GM21423 (cell line): ENCODE measurements at regions not wholly inside any gene's neighbourhood (a gene's known extent, or its start where the extent isn't known, plus 50 kb on each side); places are given as distances from the start of the nearest gene placed in this dataset.

Experiments
- ATAC-seq: cut with Tn5 transposase; IDR thresholded peaks from one replicate; pipeline ENCODE4 v1.9.1; 2021; ENCODE audit warnings: mild to moderate bottlenecking, moderate library complexity; ENCODE audit not compliant: unreplicated experiment

DNA sequence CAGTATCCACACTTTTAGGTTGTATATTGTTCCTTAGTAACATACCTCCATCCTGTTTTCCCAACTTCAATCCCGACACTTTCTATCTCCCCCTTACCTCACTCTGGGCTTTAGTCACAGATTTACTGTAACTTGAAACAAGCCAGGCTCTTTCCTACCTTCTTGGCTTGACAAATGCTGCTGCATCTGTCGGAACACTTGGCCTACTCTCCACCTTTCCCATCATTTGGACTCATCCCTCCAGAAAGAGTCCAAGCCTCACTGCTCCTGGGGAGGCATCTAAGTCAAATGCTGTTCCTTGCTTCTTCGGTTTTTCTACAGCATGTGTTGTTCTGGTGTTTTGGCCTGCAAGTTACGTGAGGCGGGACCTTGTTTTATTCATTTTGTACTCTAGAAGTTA is 142.4 kb downstream of the DACT1 start:
- ATAC-seq, result no peak

DNA sequence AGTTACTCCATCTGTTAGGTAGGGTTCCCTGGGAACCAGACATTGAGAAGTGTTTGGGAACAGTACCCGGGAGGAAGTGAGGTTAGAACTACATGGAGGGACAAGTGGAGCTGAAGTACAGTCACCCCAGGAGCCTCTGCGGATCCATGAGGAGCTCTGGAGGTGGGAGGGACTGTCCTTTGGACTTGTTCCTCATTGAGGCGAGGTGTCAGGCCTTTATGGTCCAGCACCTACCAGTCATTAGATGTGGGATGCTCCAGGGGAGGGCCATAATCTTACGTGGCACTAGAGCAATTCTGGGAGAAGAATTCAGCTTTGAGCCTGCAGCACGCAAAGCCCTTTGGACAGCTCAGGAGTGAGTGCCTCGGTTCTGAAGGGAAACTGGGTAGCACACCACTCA is 142.8 kb downstream of the DACT1 start:
- ATAC-seq, result no peak

DNA sequence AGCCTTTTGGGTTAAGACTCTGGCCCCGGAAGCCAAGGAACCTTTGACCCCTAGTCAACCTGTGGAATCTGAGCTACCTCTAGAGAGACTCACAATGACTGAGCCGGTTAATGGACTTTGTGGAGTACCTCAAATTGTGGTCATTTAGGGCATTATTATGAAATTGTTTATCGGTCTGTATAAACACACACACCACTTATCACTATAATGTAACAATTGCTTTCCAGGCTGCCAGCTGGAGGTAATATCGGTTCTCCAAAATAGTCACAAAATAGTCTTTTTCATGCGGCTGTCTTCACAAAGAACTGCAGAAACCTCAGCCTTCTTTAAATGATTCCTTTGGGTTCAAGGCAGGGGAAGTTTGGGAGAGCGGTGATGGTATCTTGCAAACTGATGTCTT is 144.2 kb downstream of the DACT1 start:
- ATAC-seq, result no peak

DNA sequence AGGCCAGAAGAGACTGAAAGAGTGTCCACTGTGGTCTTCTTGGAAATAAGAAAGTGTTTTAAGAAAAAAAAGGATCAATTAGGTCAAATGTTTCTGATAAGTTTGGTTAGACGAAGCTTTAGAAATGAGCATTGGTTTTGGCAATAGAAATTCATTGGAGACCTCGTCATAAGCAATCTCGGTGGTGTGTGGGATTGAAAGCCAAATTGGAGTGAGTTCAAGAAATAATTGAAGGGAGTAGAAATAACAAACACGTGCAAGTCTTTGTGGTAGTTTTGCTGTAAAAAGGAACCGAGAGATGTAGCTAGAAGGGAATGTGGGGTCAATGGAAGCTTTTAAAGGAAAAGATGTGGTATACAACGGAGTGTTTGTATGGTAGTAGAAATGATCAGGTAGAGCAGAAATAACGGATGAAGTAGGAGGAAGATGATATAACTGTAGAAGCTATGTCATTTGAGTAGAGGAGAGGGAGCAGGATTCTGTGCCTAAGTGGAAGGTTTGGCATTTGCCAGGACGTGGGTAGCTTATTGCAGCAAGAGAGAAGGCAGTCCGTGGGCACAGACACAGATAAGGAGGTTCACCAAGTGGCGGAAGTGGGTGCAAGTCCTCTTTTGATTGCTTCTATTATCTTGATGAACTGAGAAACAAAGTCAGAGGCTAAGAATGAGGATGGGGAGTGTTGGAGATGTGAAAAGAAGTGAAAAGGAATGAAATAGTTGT is 146.2 kb downstream of the DACT1 start:
- ATAC-seq, result no peak

DNA sequence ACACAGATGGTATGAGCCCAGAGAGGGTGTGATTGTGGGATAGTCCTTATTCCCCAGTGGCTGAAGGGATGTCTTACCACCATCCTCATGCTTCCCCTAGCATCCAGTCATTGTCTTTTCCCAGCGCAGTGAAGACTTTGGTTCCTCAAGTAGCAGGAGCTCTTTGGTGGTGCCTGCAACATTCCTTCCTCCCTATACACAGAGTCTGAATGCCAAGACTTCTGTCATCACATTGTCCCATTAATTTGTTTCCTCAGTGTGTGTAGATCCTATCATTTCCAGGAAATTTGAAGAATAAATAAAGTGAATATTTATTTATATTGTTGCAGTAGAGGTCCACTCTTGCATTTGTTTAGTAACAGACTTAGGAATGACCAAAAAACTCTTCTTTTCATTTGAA is 147.2 kb downstream of the DACT1 start:
- no peak for ATAC-seq

DNA sequence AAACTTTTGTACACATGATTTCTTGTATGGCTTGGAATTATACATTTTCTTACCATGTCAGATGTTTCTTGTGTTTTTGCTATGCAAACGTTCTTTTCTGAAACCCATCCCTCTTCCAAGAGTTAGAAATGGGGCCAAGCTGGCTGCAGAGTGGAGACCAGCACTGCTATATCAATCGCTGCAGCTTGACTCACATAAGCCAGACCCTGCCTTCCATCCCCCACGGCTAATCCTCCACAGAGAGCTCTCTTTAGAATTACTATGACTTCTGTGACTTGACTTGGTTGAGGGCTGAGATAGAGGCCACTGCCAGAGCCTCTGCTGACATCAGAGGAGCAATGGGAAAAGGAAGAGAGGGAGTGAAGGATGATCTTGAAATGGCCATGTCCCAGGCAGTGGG is 147.9 kb downstream of the DACT1 start:
- no peak for ATAC-seq

DNA sequence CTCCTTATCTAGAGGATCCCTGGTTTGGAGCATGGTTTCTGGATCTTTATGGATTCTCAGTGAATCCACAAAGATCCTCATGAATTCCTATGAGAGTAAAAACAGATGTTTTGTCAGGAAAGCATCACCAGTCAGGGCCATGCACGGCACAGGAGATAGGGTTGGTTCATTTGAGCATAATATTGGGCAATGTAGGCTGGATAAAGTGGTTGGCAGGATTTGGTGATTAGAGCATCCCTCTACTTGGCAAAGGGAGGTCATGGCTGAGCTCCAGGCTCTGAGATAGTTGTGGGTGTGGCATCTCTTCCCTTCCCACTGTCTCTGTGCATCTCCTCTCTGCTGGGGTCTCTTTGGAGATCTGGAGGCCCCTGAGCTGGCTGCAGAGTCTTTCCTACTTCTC is 149.8 kb downstream of the DACT1 start:
- no peak for ATAC-seq

DNA sequence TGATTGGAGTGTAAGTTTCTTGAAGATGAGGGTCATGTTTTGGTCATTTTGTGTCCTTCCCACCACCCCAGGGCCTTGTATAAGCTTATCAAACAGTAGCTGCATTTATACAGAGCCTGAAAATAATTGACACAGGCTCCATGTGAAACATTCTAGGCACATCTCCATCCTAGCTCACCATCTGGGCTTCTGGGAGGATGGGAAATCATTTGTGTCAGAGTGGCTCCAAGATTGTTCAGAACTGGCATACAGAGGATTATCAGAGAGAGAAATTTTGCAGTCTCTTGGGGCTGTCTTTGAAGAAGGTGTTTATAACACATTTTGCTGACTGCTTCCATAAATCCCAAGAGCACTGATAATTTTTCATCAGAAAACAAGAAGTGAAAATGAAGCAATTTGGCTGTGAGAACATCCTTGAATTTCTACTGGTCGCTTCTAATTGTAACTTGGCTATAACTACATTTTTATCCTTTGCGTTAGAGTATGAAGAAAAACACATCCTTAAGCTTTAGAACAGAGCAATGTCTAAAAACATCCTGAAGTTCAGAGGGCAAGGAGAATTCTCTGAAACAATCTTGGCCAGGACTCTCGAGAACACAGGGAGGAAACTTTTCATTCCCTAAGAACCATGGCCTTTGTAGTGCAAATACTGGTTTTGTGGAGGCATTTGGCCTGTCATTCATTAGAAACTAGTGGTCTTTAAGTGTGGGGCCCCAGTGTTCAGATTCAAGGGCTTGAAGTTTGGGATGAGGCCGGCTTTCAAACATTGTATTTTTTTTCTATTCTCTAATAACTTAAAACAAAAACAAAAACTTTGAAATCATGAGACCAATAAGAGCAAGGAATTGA is 151.1 kb downstream of the DACT1 start:
- ATAC-seq, result no peak

DNA sequence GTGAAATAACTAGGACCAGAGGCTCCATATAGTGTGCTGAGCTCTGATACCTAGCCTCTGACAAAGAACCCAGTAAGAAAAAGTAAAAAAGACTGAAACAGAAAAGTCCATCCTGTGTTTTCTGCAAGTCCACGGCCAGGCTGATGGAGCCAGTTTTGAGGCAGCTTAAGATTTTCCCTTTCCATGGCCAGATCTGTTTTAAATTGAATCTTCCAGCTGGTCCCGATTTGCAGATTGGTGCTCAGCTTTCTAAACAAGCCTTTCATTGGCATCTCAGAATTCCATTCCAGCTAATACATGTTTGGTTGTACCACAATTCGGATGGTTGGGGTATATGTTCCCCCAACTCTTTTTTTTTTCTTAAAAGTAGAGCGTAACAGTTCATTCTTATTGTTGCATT is 152.0 kb downstream of the DACT1 start:
- no peak for ATAC-seq

DNA sequence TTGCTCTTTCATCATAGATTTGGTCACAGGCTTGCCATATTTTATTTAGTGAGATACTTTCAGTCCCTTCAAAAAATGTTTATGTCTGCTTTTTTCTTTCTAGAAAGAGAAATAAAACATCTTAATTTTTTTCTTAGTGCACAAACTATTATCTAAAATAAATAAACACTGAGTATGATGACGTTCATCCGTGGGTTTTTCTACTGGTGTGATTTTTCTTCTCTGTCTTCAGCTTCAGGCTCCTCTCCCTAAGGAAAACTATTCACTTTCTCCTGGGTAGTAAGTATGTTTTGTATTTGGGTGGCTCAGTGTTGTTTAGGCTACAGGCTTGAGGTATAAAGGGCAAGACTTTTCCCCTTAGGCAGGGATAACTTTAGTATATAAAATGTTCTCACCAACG is 154.7 kb downstream of the DACT1 start:
- ATAC-seq, result no peak

DNA sequence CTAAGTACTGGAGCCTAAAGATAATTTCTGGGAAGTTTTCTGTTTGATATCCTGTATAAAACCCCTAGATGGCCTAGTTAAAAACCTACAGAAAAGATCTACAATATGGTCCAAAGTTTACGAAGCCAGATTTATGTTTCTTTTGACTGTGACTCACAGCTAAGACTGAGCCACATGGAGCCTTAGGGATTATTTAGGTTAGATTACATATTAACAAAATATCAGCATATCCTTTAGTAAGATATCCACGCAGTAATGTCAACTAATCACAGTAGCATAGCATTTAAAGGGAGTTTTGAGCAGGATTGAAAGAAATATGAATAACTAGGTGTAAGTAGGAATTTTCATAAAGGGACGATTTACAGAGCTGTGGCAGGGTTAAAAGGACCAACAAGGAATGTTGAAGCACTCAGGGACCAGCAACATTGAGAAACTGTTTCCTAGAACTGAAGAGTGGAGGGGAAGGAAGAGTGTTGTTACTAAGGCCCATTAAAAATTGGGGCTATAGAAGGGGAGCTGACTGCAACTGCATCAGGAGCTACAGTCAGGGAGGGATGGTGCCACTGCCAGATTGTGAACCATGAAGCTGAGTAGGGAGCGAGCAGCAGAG is 155.5 kb downstream of the DACT1 start:
- ATAC-seq, result no peak

DNA sequence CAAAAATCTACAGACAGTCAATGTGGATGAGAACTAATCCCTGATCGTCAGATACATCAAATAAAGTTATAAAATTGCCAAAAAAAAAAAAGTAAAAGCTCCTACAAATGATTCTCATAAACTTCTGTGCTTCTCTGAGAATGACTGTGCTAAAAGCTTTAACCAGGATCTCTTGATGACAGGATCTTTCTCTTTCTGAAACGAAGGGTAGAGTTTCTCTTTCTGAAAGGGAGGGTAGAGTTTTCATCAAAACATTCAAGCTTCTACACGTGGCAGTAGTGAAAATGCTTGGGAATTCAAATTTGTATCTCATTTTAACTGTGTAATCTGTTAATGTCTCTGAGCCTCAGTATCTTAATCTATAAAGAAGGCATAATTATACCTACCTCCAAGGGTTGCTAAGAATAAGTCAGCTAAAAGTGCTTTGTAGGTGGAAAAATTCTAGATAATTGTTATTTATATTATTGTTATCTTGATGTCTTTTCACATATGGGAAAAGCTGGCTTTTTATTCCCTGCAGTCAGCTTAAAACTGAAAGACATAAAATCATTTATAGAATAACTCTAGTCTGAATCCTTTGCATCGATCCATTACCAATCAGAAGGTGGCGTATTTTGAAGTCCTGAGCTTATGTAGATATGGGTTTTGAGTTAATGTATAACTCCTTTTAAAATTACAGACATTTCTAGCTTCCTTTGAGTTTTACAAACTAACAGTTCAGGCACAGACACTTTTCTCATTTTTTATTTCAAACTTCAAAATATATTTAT is 157.4 kb downstream of the DACT1 start:
- no peak for ATAC-seq

DNA sequence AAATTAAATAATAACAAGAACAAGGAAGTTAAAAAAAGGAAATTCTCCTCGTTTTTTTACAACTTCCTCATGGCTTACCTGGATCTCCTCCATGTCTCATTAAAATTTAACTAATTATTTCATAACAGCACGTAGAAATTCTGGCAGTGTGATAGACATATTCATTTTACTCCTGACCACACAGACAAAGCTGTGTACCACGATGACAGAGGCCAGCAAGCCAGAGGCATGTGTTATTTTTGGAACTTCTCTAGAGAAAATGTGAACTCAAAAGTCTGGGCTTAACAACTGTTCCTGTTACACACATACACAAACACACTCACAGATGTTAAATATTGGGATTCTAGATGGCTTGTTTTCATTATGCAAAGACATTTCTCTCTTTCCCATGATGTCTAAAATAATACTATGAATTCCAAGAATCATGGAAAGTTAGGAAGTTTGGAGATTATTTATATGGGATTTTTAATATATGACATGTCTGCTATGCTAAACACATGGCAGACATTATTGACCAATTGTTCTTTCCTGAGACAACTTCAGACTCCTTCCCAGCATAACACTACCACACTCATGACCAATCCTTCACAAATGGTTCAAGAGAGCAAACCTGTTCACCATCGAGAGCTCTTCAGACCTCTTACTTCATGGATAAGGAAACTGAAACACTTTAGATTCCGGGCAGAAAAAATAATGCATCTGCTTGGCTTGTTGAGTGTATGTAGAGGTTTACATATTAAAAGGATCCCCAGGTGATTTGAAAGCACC is 158.7 kb downstream of the DACT1 start:
- ATAC-seq, result no peak

DNA sequence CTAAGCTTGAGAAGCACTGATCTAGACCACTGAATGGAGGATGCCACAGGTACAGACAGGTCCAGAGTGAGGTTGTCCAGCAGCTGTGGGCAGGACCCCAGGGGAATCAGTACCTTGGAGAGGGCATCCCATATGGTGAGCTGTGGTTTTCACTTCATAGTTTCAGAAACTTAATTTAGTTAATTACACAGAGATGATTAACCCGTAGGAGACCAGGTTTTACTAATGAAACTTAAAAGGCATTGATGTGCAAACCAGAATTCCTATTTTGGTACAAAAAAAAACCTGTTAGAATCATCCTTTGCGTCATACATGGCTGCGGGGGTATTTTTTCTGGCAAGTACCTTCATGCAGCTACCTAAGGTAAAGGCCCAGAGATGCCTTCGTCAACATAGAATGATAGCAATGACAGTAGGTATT is 159.3 kb downstream of the DACT1 start:
- ATAC-seq, result peak; percentile 88

DNA sequence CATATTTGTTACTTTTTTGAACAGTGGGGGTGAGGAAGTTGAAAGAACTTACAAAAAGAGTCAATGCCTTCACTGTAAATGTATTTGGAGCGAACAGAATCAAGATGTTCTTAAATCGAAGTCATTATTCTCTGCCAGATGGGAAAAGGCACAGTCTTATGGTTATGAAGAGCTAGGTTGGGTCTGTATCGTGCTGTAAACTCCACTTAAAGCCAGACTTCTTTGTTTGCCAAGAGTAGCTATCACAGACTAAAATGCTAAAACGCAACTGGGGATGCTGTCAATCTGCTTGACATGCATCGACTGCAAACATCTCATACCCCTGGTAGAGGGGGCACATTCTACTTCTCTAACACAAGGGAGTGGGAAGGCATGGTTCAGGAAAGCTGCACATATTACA is 160.4 kb downstream of the DACT1 start:
- ATAC-seq, result no peak

DNA sequence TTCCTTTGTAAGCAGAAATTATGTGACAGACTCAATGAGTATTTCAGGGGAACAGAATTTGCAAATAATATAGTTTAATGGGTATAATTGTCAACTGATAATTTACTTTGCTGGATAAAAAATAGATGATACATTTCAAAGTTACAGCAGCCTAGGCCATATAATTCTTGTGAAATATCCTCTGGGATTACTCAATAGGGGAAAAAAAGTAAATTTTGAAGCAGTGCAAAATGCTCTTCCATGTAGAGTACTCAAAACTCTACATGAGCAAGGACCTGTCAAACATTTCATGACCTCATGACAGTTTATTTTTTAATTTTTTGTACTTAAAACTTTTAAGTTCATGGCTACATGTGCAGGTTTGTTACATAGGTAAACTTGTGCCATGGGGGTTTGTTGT is 163.3 kb downstream of the DACT1 start:
- no peak for ATAC-seq

DNA sequence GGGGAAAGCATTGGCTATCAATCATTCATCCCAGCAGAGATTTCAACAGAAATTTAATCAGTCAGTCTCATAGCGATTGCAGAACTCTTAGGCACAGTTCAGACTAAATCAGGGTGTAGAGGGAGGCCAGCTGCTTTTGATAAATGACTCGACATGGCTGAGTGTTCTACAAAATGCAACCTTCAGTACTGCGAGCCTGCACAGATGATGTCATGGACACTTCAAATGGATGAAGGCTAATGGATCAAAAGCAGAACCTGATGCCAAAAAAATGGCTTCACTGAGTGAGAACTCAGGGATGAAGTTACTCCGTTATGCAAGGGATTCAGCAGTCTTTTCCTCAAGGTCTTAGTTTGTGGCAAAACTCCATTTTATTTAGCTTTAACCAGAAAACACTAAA is 167.3 kb downstream of the DACT1 start:
- ATAC-seq, result no peak

DNA sequence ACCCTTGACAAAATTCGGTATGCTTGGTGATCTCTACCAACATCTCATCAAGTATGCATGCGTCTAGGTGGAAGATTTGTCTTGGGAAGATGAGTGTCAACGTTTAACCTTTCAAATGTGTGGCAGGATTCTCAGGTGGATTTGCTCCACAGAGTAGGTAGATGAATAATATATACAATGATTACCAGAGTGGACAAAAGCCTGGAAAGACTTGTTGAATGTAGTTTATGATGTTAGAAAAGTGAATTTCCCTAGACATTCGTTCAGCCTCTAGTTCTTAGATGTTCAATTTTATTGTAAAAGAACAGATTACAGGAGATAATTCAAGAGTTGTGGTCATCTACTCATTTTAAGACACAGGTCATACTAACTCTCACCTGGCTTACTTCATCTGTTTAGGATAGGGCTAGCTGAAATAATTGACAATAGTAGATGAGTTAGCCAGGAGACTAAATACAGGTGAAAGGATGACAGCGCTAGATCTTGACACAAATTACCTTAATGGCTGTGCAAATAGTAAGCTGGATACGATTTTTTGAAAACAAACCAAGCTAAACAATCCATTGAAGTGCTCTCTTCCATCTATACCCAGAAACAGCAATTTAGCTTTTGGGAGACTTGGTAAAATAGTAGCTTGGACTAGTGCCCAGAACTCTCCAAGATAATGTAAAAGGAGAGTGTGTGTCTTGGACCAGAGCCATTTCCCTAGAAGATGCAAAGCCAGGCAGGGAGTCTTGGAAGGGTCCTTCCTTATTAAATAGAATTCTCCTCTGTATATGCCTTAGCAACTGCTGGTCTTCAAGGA is 168.0 kb downstream of the DACT1 start:
- ATAC-seq, result no peak

DNA sequence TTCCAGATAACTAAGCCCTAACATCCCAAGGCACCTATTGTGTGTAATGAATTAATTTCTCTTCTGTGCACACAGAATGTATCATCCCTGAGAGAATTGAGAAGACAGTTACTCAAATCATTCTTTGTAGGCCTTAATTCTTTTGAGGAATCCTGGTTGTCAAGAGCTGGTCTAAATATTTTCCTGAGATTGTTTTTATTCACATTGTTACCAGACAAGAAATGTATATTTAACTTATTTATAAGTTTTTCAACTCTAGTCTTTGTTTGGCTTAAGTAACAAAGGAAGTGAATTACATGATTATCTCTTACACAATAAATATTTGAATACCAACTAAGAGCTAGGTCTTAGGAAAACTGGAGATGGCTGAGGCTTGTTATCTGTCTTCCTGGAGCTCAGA is 169.4 kb downstream of the DACT1 start:
- ATAC-seq, result no peak

DNA sequence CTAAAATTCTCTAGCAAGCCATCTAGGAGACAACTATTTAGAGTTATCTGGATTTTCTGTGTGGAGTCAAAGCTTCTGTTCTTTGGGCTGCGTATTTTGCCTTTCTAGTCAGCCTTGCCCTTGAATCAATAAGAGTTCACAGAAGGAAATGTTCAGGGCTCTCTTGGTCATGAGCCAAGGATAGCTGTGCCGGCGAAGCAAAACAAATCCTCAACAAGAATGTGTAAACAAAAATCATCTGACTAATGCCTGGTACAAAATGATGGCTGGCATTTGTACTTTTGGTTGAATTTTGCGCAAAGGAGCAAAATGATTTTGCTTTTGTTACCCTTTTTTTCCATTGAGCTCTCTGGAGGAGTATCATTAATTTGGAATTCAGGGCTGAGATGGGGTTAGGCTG is 171.1 kb downstream of the DACT1 start:
- no peak for ATAC-seq
